Caco-2 (cell line): ENCODE measurements at regions not wholly inside any gene's neighbourhood (a gene's known extent, or its start where the extent isn't known, plus 50 kb on each side); places are given as distances from the start of the nearest gene placed in this dataset.
"Not testable (repeated sequence)": the region's sequence is repeated elsewhere in the genome, so short reads cannot be mapped to it uniquely, and the experiment has no call there.

Source experiments
- BruUV-seq: library from RNA; stranded (reverse); fragments of 400-500 nt; replicated peaks from 2 replicates; lab custom pipeline; 2021; lab: Mats Ljungman, UMichigan
- CTCF ChIA-PET: fragments of 300-600 bp; sonication (Branson Sonifier 250); formaldehyde crosslinking; loops from one replicate; lab custom pipeline; 2022; ENCODE audit warnings: antibody characterized with exemption; lab: Charles Lee
- POLR2A ChIA-PET: fragments of 300-600 bp; sonication (Branson Sonifier 250); formaldehyde crosslinking; loops from one replicate; lab custom pipeline; 2022; ENCODE audit warnings: antibody characterized with exemption; lab: Charles Lee
- DNase-seq, 2 experiments: peaks; one replicate each; pipeline versions ENCODE4 v3.0.0 to v3.0.0-alpha.2; 2020 to 2022
- H3K27me3 ChIP-seq: replicated peaks from 2 replicates; pipeline ENCODE4 v1.6.0; 2011; ENCODE audit warnings: low read length; ENCODE audit not compliant: control insufficient read depth, insufficient read depth
- H3K36me3 ChIP-seq: 2 replicates; pipeline ENCODE4 v1.5.1; 2011; ENCODE audit warnings: low read length; ENCODE audit not compliant: control insufficient read depth, insufficient read depth
- H3K4me1 ChIP-seq: fragments of 250-450 bp; sonication (Bioruptor Pico); 2 replicates; pipeline ENCODE4 v1.5.1; 2020; ENCODE audit warnings: mild to moderate bottlenecking
- H3K4me3 ChIP-seq: 2 replicates; pipeline ENCODE4 v1.5.1; 2011; ENCODE audit warnings: low read depth, mild to moderate bottlenecking, control low read depth, low read length
- H3K9me3 ChIP-seq: fragments of 250-450 bp; sonication (Bioruptor Pico); 2 replicates; pipeline ENCODE4 v1.5.1; 2020; ENCODE audit warnings: mild to moderate bottlenecking, moderate library complexity
- H3K27ac Mint-ChIP-seq: one replicate; pipeline ENCODE4 v1.8.0; 2022; ENCODE audit warnings: mixed read lengths; ENCODE audit not compliant: unreplicated experiment
- H3K27me3 Mint-ChIP-seq: one replicate; pipeline ENCODE4 v1.8.0; 2022; ENCODE audit warnings: mixed read lengths; ENCODE audit not compliant: insufficient read depth, unreplicated experiment
- H3K36me3 Mint-ChIP-seq: one replicate; pipeline ENCODE4 v1.8.0; 2022; ENCODE audit warnings: mild to moderate bottlenecking, mixed read lengths; ENCODE audit not compliant: insufficient read depth, unreplicated experiment
- H3K4me1 Mint-ChIP-seq: one replicate; pipeline ENCODE4 v1.8.0; 2022; ENCODE audit warnings: low read depth, mixed read lengths; ENCODE audit not compliant: unreplicated experiment
- H3K4me3 Mint-ChIP-seq: one replicate; pipeline ENCODE4 v1.8.0; 2022; ENCODE audit warnings: mild to moderate bottlenecking, moderate library complexity, mixed read lengths; ENCODE audit not compliant: unreplicated experiment
- H3K9me3 Mint-ChIP-seq: one replicate; pipeline ENCODE4 v1.8.0; 2022; ENCODE audit warnings: mixed read lengths; ENCODE audit not compliant: unreplicated experiment
- intact Hi-C: fragments of 100-400 bp; cut with micrococcal nuclease; formaldehyde crosslinking; loops from one replicate; pipeline ENCODE4 v1.10.0; 2022; ENCODE audit not compliant: unreplicated experiment
- TF ChIP-seq, protein P1 (sequence below), 2 experiments: fragments of 200-600 bp in 1 of 2; IDR thresholded peaks; 1 replicate in 1 of 2; 2 replicates in 1 of 2; pipeline versions ENCODE4 v1.5.1 to v1.8.0; 2011 to 2022; ENCODE audit warnings: antibody characterized with exemption in 1 of 2, control low read depth in 1 of 2, inconsistent platforms in 1 of 2, low read depth in 1 of 2, low read length in 1 of 2, mild to moderate bottlenecking in 1 of 2, moderate library complexity in 1 of 2; ENCODE audit not compliant: insufficient read depth in 1 of 2, severe bottlenecking in 1 of 2, unreplicated experiment in 1 of 2

GRCh38 chr2:64899081-64899865, 89.9 kb upstream of the SLC1A4 start:
- intact Hi-C loops = no loop called here
- Histone ChIP-seq H3K4me3 (no peak overlapping the region), H3K27me3 (no peaks in the 10 kb centered on the region), H3K36me3 (no peaks in the 10 kb centered on the region), H3K9me3 (no peaks in the 10 kb centered on the region), H3K4me1 (no peaks in the 10 kb centered on the region)
- BruUV-seq = no TSS peak
- DNase-seq = no peak
- Mint-ChIP-seq H3K27ac (no peak overlapping the region), H3K36me3 (no peaks in the 10 kb centered on the region), H3K4me1 (no peaks in the 10 kb centered on the region), H3K4me3 (no peak overlapping the region), H3K9me3 (no peaks in the 10 kb centered on the region), H3K27me3 (no peaks in the 10 kb centered on the region)
- TF ChIP-seq, protein P1, sequence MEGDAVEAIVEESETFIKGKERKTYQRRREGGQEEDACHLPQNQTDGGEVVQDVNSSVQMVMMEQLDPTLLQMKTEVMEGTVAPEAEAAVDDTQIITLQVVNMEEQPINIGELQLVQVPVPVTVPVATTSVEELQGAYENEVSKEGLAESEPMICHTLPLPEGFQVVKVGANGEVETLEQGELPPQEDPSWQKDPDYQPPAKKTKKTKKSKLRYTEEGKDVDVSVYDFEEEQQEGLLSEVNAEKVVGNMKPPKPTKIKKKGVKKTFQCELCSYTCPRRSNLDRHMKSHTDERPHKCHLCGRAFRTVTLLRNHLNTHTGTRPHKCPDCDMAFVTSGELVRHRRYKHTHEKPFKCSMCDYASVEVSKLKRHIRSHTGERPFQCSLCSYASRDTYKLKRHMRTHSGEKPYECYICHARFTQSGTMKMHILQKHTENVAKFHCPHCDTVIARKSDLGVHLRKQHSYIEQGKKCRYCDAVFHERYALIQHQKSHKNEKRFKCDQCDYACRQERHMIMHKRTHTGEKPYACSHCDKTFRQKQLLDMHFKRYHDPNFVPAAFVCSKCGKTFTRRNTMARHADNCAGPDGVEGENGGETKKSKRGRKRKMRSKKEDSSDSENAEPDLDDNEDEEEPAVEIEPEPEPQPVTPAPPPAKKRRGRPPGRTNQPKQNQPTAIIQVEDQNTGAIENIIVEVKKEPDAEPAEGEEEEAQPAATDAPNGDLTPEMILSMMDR (IDR thresholded peaks at IDR 0.05; ENCODE audit: insufficient read depth in 1 of 2, low read depth in 1 of 2, low read length in 1 of 2, severe bottlenecking in 1 of 2, unreplicated experiment in 1 of 2) = no peak
- ChIA-PET CTCF (no interaction called here), POLR2A (no interaction called here)

DNA sequence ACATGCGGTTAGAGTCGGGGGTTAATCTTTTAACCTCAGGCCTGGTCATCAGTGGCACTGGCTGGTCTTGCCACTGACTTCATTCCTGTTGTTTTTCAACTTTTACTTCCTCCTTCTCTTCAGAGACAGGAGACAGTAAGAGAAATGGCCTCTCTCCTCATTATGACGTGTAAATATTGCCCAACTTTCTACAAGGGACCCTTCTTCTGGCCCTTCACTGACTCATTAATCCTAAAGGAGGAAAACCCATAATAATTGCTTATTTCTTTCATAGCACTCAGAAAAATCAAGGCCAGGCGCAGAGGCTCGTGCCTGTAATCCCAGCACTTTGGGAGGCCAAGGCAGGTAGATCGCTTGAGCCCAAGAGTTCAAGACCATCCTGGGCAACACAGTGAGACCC, 89.3 kb upstream of the SLC1A4 start:
- POLR2A ChIA-PET, H3K36me3 Mint-ChIP-seq, H3K4me1 ChIP-seq, CTCF ChIA-PET, H3K27ac Mint-ChIP-seq, H3K27me3 ChIP-seq, H3K9me3 Mint-ChIP-seq, intact Hi-C loops, H3K36me3 ChIP-seq, DNase-seq, H3K27me3 Mint-ChIP-seq, H3K4me1 Mint-ChIP-seq, H3K9me3 ChIP-seq, BruUV-seq, H3K4me3 Mint-ChIP-seq, H3K4me3 ChIP-seq: not testable (repeated sequence)

DNA sequence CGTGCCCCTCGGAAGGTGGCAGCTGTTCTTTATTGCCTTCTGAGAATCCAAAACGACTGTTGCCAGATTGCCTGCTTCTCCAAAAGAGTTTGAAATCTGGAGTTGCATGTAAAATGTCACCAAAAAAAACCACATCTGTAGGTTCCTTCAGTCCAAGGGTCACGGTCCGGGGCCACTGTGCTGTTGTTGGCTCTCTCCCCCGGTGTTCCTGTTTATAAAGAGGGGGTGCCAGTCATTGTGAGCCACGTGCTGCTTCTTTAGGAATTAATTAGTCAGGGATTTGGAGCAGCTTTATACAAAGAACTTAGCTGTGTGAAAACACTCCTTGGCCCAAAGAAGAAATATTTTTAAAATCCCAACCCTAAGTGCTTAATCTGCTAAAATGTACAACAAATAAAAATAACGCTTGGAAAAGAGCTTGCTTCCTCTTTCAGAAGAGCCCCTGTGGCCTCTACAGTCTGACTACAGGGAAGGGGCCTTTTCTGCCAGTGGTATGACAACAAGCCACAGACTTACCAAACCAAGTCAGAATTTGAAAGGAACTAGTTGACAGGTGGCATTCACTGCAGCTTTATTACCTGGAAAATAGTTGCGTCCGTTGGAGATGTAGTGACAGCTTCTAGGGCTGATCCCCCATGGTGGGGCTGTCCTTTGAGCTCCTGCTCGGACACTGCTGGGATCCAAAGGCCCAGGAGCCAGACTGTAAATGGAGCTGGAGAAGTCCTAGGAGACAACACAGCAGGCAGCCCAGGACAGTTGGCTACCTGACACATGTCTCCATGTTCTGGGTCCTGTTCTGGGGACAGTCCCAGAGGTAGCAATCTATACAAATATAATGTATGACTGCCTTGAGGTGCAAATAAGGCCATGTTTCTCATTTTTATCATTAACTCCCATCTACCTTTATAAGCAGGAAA, 84.5 kb upstream of the SLC1A4 start:
- no peaks in the 10 kb centered on the region for H3K9me3 Mint-ChIP-seq
- H3K27ac Mint-ChIP-seq = no peak overlapping the region
- TF ChIP-seq, protein P1 (IDR thresholded peaks at IDR 0.05; ENCODE audit: insufficient read depth in 1 of 2, low read depth in 1 of 2, low read length in 1 of 2, severe bottlenecking in 1 of 2, unreplicated experiment in 1 of 2) = no peak
- H3K27me3 ChIP-seq = no peaks in the 10 kb centered on the region
- H3K9me3 ChIP-seq = no peaks in the 10 kb centered on the region
- CTCF ChIA-PET = interaction anchor here (0.9 kb wide), 1 partner anchor 11 kb away, joined by 3 read pairs; no protein-coding TSS in a partner anchor
- no peak for DNase-seq
- POLR2A ChIA-PET = no interaction called here
- H3K4me1 Mint-ChIP-seq = no peaks in the 10 kb centered on the region
- BruUV-seq = no TSS peak
- H3K36me3 ChIP-seq = no peaks in the 10 kb centered on the region
- no peaks in the 10 kb centered on the region for H3K36me3 Mint-ChIP-seq
- H3K27me3 Mint-ChIP-seq = peaks cover 2% of the 10 kb centered on the region
- no peak overlapping the region for H3K4me3 ChIP-seq
- intact Hi-C loops = no loop called here
- no peak overlapping the region for H3K4me3 Mint-ChIP-seq
- H3K4me1 ChIP-seq = no peaks in the 10 kb centered on the region
